HCT116 (cell line): ENCODE measurements at regions not wholly inside any gene's neighbourhood (a gene's known extent, or its start where the extent isn't known, plus 50 kb on each side); places are given as distances from the start of the nearest gene placed in this dataset.

Experiments used
- ATAC-seq: fragments of 200-7000 bp; cut with Tn5 transposase; 2 replicates; pipeline ENCODE4 v1.9.1; 2020; ENCODE audit warnings: mild to moderate bottlenecking, moderate library complexity
- BruUV-seq: library from RNA; stranded (reverse); fragments of 400-500 nt; replicated peaks from 2 replicates; lab custom pipeline; 2021; lab: Mats Ljungman, UMichigan
- CTCF ChIA-PET: fragments of 300-600 bp; sonication (Branson Sonifier 250); formaldehyde crosslinking; loops from one replicate; lab custom pipeline; 2021; ENCODE audit warnings: antibody characterized with exemption; lab: Charles Lee
- POLR2A ChIA-PET: fragments of 300-600, 350-600 bp; sonication (Branson Sonifier 250); formaldehyde crosslinking; loops from one replicate; lab custom pipeline; 2021; ENCODE audit warnings: antibody characterized with exemption; lab: Charles Lee
- RAD21 ChIA-PET, 2 experiments: fragments of 300-600 bp; sonication (Branson Sonifier 250); formaldehyde crosslinking; loops; one replicate each; lab custom pipeline; 2023; ENCODE audit warnings: low total read pairs in 2 of 2; ENCODE audit not compliant: uncharacterized antibody in 2 of 2, unreplicated experiment in 2 of 2, low non-redundant PET in 1 of 2; lab: Charles Lee
- DNase-seq: peaks from one replicate; pipeline ENCODE4 v3.0.0-alpha.2; 2010; ENCODE audit warnings: low read depth, low spot score
- H2AFZ ChIP-seq: fragments of 200-600 bp; shearing (Covaris generic), sonication (generic); 2 replicates; pipeline ENCODE4 v1.6.1; 2017; ENCODE audit warnings: low read depth, mixed run types, mixed read lengths, antibody characterized with exemption, low read length; ENCODE audit not compliant: poor library complexity, severe bottlenecking
- H3K27ac ChIP-seq: 2 replicates; pipeline ENCODE4 v1.5.1; 2012; ENCODE audit warnings: low read depth, low read length
- H3K27me3 ChIP-seq: fragments of 200-600 bp; sonication (generic); 2 replicates; pipeline ENCODE4 v1.6.1; 2016; ENCODE audit warnings: mixed run types, low read length, mixed read lengths; ENCODE audit not compliant: insufficient read depth
- H3K36me3 ChIP-seq, 2 experiments: fragments of 200-500 bp in 1 of 2; fragments of 200-600 bp in 1 of 2; sonication (Bioruptor generic) in 1 of 2; sonication (generic) in 1 of 2; 2 replicates each; pipeline versions ENCODE4 v1.5.1 to v1.6.1; 2014 to 2016; ENCODE audit warnings: low read length in 2 of 2, inconsistent platforms in 1 of 2, mixed read lengths in 1 of 2, mixed run types in 1 of 2; ENCODE audit not compliant: insufficient read depth in 2 of 2, control insufficient read depth in 1 of 2
- H3K4me1 ChIP-seq, 2 experiments: fragments of 200-600 bp in 1 of 2; sonication (generic) in 1 of 2; 2 replicates each; pipeline versions ENCODE4 v1.5.1 to v1.6.1; 2012 to 2017; ENCODE audit warnings: low read length in 2 of 2, inconsistent platforms in 1 of 2, mild to moderate bottlenecking in 1 of 2, mixed read lengths in 1 of 2, mixed run types in 1 of 2, moderate library complexity in 1 of 2; ENCODE audit not compliant: insufficient read depth in 2 of 2, control insufficient read depth in 1 of 2
- H3K4me2 ChIP-seq: fragments of 200-600 bp; sonication (generic); 2 replicates; pipeline ENCODE4 v1.6.1; 2017; ENCODE audit warnings: mixed run types, low read length, mixed read lengths
- H3K4me3 ChIP-seq, 2 experiments: fragments of 200-600 bp in 1 of 2; sonication (generic) in 1 of 2; replicated peaks in 1 of 2; 2 replicates each; pipeline ENCODE4 v1.5.1; 2011 to 2016; ENCODE audit warnings: low read length in 2 of 2, control low read depth in 1 of 2, low read depth in 1 of 2, mild to moderate bottlenecking in 1 of 2, mixed read lengths in 1 of 2, mixed run types in 1 of 2
- H3K79me2 ChIP-seq: fragments of 200-600 bp; sonication (generic); 2 replicates; pipeline ENCODE4 v1.6.1; 2017; ENCODE audit warnings: mild to moderate bottlenecking, mixed run types, low read length, moderate library complexity, mixed read lengths; ENCODE audit not compliant: insufficient read depth
- H3K9ac ChIP-seq: fragments of 200-600 bp; sonication (generic); 2 replicates; pipeline ENCODE4 v1.6.1; 2016; ENCODE audit warnings: low read length, mixed read lengths
- H3K9me2 ChIP-seq: fragments of 200-600 bp; sonication (generic), shearing (Covaris generic); 2 replicates; pipeline ENCODE4 v1.6.1; 2017; ENCODE audit warnings: mixed run types, mild to moderate bottlenecking, moderate library complexity; ENCODE audit not compliant: insufficient read depth
- H3K9me3 ChIP-seq, 2 experiments: fragments of 200-500 bp in 1 of 2; fragments of 200-600 bp in 1 of 2; sonication (Bioruptor generic) in 1 of 2; sonication (generic) in 1 of 2; 2 replicates each; pipeline ENCODE4 v1.6.1; 2014 to 2017; ENCODE audit warnings: low read length in 2 of 2, mixed read lengths in 2 of 2, inconsistent platforms in 1 of 2, low read depth in 1 of 2, mild to moderate bottlenecking in 1 of 2, mixed run types in 1 of 2, moderate library complexity in 1 of 2; ENCODE audit not compliant: control insufficient read depth in 1 of 2, insufficient read depth in 1 of 2
- H4K20me1 ChIP-seq: fragments of 200-600 bp; sonication (generic), shearing (Covaris generic); 2 replicates; pipeline ENCODE4 v1.6.1; 2017; ENCODE audit warnings: mixed run types, mild to moderate bottlenecking, moderate library complexity; ENCODE audit not compliant: insufficient read depth
- CBX3 ChIP-seq: IDR thresholded peaks from 2 replicates; pipeline ENCODE4 v1.6.1; 2012; ENCODE audit warnings: low read depth
- EGR1 ChIP-seq: IDR thresholded peaks from 2 replicates; pipeline ENCODE4 v1.6.1; 2012; ENCODE audit warnings: low read depth
- ELF1 ChIP-seq: IDR thresholded peaks from 2 replicates; pipeline ENCODE4 v1.6.1; 2012; ENCODE audit warnings: low read depth, borderline replicate concordance
- EZH2 ChIP-seq: fragments of 200-600 bp; sonication (generic); IDR thresholded peaks from 2 replicates; pipeline ENCODE4 v1.6.1; 2017; ENCODE audit warnings: antibody characterized with exemption, mixed run types
- EZH2phosphoT487 ChIP-seq: fragments of 200-600 bp; IDR thresholded peaks from 2 replicates; pipeline ENCODE4 v1.6.1; 2018; ENCODE audit warnings: antibody characterized with exemption, borderline replicate concordance
- JUND ChIP-seq: IDR thresholded peaks from 2 replicates; pipeline ENCODE4 v1.6.1; 2012
- POLR2A ChIP-seq: IDR thresholded peaks from 2 replicates; pipeline ENCODE4 v1.7.0; 2011; ENCODE audit warnings: borderline replicate concordance; ENCODE audit not compliant: insufficient read depth, insufficient read length; ENCODE audit errors: extremely low read depth
- SRF ChIP-seq: IDR thresholded peaks from 2 replicates; pipeline ENCODE4 v1.6.1; 2012; ENCODE audit warnings: low read depth
- YY1 ChIP-seq: IDR thresholded peaks from 2 replicates; pipeline ENCODE4 v1.6.1; 2011; ENCODE audit warnings: low read length, low read depth, moderate library complexity, mild to moderate bottlenecking; ENCODE audit not compliant: insufficient replicate concordance; ENCODE audit errors: extremely low read depth
- ZNF274 ChIP-seq: fragments of 200-500 bp; sonication (Bioruptor generic); IDR thresholded peaks from 2 replicates; pipeline ENCODE4 v1.6.1; 2014; ENCODE audit warnings: mild to moderate bottlenecking, low read depth, low read length, inconsistent platforms
- intact Hi-C: fragments of 100-400 bp; cut with micrococcal nuclease; formaldehyde crosslinking; loops from 2 replicates; pipeline ENCODE4 v1.10.0; 2022
- TF ChIP-seq, protein P1 (sequence below): IDR thresholded peaks from 2 replicates; pipeline ENCODE4 v1.6.1; 2011; ENCODE audit warnings: mild to moderate bottlenecking, low read length, moderate library complexity; ENCODE audit not compliant: insufficient replicate concordance; ENCODE audit errors: extremely low read depth
- TF ChIP-seq, protein P2 (sequence below): IDR thresholded peaks from 2 replicates; pipeline ENCODE4 v1.6.1; 2012

DNA sequence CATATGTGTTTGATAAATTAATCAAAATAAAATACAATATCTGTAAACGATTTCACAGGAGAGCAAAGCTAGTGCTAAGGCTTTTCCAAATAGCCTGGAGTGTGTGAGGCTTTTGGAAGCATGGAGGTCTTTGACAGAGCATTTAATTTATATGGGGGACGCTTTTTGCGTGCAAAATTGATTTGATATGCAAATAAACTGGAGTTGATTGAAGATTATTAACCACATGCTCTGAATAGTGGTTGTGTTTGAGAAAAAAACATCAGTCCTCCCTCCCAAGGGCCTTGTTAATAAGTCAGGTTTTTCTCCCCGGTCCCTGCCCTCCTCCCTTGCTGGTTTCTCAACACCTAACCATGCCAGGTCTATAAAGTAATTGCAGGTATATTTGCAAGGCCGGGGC lies 85.1 kb upstream of the FGFR2 start:
- no TSS peak for BruUV-seq
- no peak for ATAC-seq
- no peaks in the 10 kb centered on the region for H3K4me1 ChIP-seq
- H3K27ac ChIP-seq = no peak overlapping the region
- no peaks in the 10 kb centered on the region for H3K79me2 ChIP-seq
- no peak overlapping the region for H2AFZ ChIP-seq
- H3K9me3 ChIP-seq = no peaks in the 10 kb centered on the region
- RAD21 ChIA-PET = no interaction called here
- CTCF ChIA-PET = no interaction called here
- POLR2A ChIA-PET = no interaction called here
- H3K36me3 ChIP-seq = no peaks in the 10 kb centered on the region
- DNase-seq = no peak
- TF ChIP-seq CBX3 (no peak), YY1 (no peak), SRF (no peak), EZH2 (no peak), ZNF274 (no peak), JUND (no peak), POLR2A (no peak), EZH2phosphoT487 (no peak), EGR1 (no peak), ELF1 (no peak)
- TF ChIP-seq, protein P1, sequence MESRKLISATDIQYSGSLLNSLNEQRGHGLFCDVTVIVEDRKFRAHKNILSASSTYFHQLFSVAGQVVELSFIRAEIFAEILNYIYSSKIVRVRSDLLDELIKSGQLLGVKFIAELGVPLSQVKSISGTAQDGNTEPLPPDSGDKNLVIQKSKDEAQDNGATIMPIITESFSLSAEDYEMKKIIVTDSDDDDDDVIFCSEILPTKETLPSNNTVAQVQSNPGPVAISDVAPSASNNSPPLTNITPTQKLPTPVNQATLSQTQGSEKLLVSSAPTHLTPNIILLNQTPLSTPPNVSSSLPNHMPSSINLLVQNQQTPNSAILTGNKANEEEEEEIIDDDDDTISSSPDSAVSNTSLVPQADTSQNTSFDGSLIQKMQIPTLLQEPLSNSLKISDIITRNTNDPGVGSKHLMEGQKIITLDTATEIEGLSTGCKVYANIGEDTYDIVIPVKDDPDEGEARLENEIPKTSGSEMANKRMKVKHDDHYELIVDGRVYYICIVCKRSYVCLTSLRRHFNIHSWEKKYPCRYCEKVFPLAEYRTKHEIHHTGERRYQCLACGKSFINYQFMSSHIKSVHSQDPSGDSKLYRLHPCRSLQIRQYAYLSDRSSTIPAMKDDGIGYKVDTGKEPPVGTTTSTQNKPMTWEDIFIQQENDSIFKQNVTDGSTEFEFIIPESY = no peak
- TF ChIP-seq, protein P2, sequence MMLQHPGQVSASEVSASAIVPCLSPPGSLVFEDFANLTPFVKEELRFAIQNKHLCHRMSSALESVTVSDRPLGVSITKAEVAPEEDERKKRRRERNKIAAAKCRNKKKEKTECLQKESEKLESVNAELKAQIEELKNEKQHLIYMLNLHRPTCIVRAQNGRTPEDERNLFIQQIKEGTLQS = no peak
- H3K4me3 ChIP-seq = no peak overlapping the region
- no peak overlapping the region for H3K4me2 ChIP-seq
- peaks cover 26% of the 10 kb centered on the region for H3K27me3 ChIP-seq
- H3K9ac ChIP-seq = no peak overlapping the region
- intact Hi-C loops = no loop called here
- no peaks in the 10 kb centered on the region for H4K20me1 ChIP-seq
- no peaks in the 10 kb centered on the region for H3K9me2 ChIP-seq
